ENCODE measurements at regions not wholly inside any gene's neighbourhood (a gene's known extent, or its start where the extent isn't known, plus 50 kb on each side); places are given as distances from the start of the nearest gene placed in this dataset.

DNA sequence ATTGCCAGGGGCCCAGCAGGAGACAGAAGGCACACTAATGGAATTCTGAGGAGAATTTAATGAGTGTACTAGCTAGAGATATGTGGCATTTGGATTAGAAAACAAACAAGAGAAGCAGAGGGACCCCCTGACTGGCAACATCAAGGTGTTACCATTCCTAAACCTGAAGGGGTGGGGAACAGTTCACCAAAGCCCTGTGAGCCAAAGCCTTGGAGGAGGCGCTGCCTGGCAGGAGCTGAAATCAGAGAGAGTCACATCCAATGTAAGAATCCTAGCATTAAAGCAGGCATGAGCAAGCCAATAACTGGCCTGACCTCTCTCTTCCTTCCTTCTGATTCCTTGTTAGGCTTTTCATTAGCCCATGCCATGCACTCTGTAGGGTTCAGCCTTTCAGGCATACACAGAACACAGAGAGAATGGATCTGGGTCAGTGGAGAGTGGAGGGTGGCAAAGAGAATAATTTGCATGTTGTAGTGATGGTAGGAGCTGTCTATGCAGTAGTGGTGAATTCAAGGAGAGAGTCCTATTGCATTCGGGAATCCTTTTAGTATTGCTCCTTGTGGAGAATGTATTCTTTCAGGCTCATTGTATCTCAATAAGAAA is 367.2 kb upstream of the MAN1A1 start:
- TF ChIP-seq, protein P1, sequence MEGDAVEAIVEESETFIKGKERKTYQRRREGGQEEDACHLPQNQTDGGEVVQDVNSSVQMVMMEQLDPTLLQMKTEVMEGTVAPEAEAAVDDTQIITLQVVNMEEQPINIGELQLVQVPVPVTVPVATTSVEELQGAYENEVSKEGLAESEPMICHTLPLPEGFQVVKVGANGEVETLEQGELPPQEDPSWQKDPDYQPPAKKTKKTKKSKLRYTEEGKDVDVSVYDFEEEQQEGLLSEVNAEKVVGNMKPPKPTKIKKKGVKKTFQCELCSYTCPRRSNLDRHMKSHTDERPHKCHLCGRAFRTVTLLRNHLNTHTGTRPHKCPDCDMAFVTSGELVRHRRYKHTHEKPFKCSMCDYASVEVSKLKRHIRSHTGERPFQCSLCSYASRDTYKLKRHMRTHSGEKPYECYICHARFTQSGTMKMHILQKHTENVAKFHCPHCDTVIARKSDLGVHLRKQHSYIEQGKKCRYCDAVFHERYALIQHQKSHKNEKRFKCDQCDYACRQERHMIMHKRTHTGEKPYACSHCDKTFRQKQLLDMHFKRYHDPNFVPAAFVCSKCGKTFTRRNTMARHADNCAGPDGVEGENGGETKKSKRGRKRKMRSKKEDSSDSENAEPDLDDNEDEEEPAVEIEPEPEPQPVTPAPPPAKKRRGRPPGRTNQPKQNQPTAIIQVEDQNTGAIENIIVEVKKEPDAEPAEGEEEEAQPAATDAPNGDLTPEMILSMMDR (IDR thresholded peaks at IDR 0.05), result no peak
- TF ChIP-seq POLR2A (IDR thresholded peaks at IDR 0.05), result no peak
